Caco-2 (cell line): ENCODE measurements at regions not wholly inside any gene's neighbourhood (a gene's known extent, or its start where the extent isn't known, plus 50 kb on each side); places are given as distances from the start of the nearest gene placed in this dataset.

ENCODE experiments used
- BruUV-seq: library from RNA; stranded (reverse); fragments of 400-500 nt; replicated peaks from 2 replicates; lab custom pipeline; 2021; lab: Mats Ljungman, UMichigan
- CTCF ChIA-PET: fragments of 300-600 bp; sonication (Branson Sonifier 250); formaldehyde crosslinking; loops from one replicate; lab custom pipeline; 2022; ENCODE audit warnings: antibody characterized with exemption; lab: Charles Lee
- POLR2A ChIA-PET: fragments of 300-600 bp; sonication (Branson Sonifier 250); formaldehyde crosslinking; loops from one replicate; lab custom pipeline; 2022; ENCODE audit warnings: antibody characterized with exemption; lab: Charles Lee
- DNase-seq, 2 experiments: peaks; one replicate each; pipeline versions ENCODE4 v3.0.0 to v3.0.0-alpha.2; 2020 to 2022
- H3K27me3 ChIP-seq: replicated peaks from 2 replicates; pipeline ENCODE4 v1.6.0; 2011; ENCODE audit warnings: low read length; ENCODE audit not compliant: control insufficient read depth, insufficient read depth
- H3K36me3 ChIP-seq: 2 replicates; pipeline ENCODE4 v1.5.1; 2011; ENCODE audit warnings: low read length; ENCODE audit not compliant: control insufficient read depth, insufficient read depth
- H3K4me1 ChIP-seq: fragments of 250-450 bp; sonication (Bioruptor Pico); 2 replicates; pipeline ENCODE4 v1.5.1; 2020; ENCODE audit warnings: mild to moderate bottlenecking
- H3K4me3 ChIP-seq: 2 replicates; pipeline ENCODE4 v1.5.1; 2011; ENCODE audit warnings: low read depth, mild to moderate bottlenecking, control low read depth, low read length
- H3K9me3 ChIP-seq: fragments of 250-450 bp; sonication (Bioruptor Pico); 2 replicates; pipeline ENCODE4 v1.5.1; 2020; ENCODE audit warnings: mild to moderate bottlenecking, moderate library complexity
- H3K27ac Mint-ChIP-seq: one replicate; pipeline ENCODE4 v1.8.0; 2022; ENCODE audit warnings: mixed read lengths; ENCODE audit not compliant: unreplicated experiment
- H3K27me3 Mint-ChIP-seq: one replicate; pipeline ENCODE4 v1.8.0; 2022; ENCODE audit warnings: mixed read lengths; ENCODE audit not compliant: insufficient read depth, unreplicated experiment
- H3K36me3 Mint-ChIP-seq: one replicate; pipeline ENCODE4 v1.8.0; 2022; ENCODE audit warnings: mild to moderate bottlenecking, mixed read lengths; ENCODE audit not compliant: insufficient read depth, unreplicated experiment
- H3K4me1 Mint-ChIP-seq: one replicate; pipeline ENCODE4 v1.8.0; 2022; ENCODE audit warnings: low read depth, mixed read lengths; ENCODE audit not compliant: unreplicated experiment
- H3K4me3 Mint-ChIP-seq: one replicate; pipeline ENCODE4 v1.8.0; 2022; ENCODE audit warnings: mild to moderate bottlenecking, moderate library complexity, mixed read lengths; ENCODE audit not compliant: unreplicated experiment
- H3K9me3 Mint-ChIP-seq: one replicate; pipeline ENCODE4 v1.8.0; 2022; ENCODE audit warnings: mixed read lengths; ENCODE audit not compliant: unreplicated experiment
- intact Hi-C: fragments of 100-400 bp; cut with micrococcal nuclease; formaldehyde crosslinking; loops from one replicate; pipeline ENCODE4 v1.10.0; 2022; ENCODE audit not compliant: unreplicated experiment
- TF ChIP-seq, protein P1 (sequence below), 2 experiments: fragments of 200-600 bp in 1 of 2; IDR thresholded peaks; 1 replicate in 1 of 2; 2 replicates in 1 of 2; pipeline versions ENCODE4 v1.5.1 to v1.8.0; 2011 to 2022; ENCODE audit warnings: antibody characterized with exemption in 1 of 2, control low read depth in 1 of 2, inconsistent platforms in 1 of 2, low read depth in 1 of 2, low read length in 1 of 2, mild to moderate bottlenecking in 1 of 2, moderate library complexity in 1 of 2; ENCODE audit not compliant: insufficient read depth in 1 of 2, severe bottlenecking in 1 of 2, unreplicated experiment in 1 of 2

DNA sequence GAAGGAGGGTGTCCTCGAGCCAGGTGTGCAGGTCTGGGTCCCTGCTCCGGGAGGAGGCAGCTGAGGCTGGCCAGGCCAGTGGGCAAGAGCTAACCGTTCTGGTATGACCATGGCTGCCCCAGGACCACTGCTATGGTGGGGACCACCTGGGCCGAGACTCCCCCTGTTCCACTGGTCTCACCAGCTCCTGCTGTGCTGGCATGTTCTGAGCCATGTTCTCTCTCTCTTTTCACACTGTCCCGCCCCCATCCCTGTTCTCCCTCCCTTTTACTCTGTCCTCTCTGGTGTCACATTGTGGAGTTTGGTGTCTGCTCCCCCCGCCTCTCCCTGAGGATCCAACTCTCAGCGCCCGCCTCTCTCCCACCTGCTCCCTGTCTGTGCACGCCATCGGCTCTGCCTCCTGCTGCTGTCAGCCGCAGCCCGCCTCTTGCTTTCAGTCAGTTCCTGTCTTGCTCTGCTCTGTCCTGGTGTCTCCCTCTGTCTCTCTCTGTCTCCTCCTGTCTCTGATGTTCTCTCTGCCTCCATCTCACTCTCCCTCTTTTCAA is 66.4 kb downstream of the LRRC32 start:
- Mint-ChIP-seq H3K9me3 (peaks cover 26% of the 10 kb centered on the region), H3K27me3 (no peaks in the 10 kb centered on the region), H3K4me1 (no peaks in the 10 kb centered on the region), H3K27ac (no peak overlapping the region), H3K4me3 (no peak overlapping the region), H3K36me3 (no peaks in the 10 kb centered on the region)
- peaks cover 12% of the 10 kb centered on the region for H3K9me3 ChIP-seq
- no peaks in the 10 kb centered on the region for H3K36me3 ChIP-seq
- no peaks in the 10 kb centered on the region for H3K4me1 ChIP-seq
- intact Hi-C loops, result no loop called here
- TF ChIP-seq, protein P1, sequence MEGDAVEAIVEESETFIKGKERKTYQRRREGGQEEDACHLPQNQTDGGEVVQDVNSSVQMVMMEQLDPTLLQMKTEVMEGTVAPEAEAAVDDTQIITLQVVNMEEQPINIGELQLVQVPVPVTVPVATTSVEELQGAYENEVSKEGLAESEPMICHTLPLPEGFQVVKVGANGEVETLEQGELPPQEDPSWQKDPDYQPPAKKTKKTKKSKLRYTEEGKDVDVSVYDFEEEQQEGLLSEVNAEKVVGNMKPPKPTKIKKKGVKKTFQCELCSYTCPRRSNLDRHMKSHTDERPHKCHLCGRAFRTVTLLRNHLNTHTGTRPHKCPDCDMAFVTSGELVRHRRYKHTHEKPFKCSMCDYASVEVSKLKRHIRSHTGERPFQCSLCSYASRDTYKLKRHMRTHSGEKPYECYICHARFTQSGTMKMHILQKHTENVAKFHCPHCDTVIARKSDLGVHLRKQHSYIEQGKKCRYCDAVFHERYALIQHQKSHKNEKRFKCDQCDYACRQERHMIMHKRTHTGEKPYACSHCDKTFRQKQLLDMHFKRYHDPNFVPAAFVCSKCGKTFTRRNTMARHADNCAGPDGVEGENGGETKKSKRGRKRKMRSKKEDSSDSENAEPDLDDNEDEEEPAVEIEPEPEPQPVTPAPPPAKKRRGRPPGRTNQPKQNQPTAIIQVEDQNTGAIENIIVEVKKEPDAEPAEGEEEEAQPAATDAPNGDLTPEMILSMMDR (IDR thresholded peaks at IDR 0.05; ENCODE audit: insufficient read depth in 1 of 2, low read depth in 1 of 2, low read length in 1 of 2, severe bottlenecking in 1 of 2, unreplicated experiment in 1 of 2), result no peak
- no peak overlapping the region for H3K4me3 ChIP-seq
- BruUV-seq, result no TSS peak
- ChIA-PET POLR2A (no interaction called here), CTCF (interaction anchor here (0.6 kb wide), 1 partner anchor 14 kb away, joined by 3 read pairs; no protein-coding TSS in a partner anchor)
- no peak for DNase-seq
- H3K27me3 ChIP-seq, result no peaks in the 10 kb centered on the region

DNA sequence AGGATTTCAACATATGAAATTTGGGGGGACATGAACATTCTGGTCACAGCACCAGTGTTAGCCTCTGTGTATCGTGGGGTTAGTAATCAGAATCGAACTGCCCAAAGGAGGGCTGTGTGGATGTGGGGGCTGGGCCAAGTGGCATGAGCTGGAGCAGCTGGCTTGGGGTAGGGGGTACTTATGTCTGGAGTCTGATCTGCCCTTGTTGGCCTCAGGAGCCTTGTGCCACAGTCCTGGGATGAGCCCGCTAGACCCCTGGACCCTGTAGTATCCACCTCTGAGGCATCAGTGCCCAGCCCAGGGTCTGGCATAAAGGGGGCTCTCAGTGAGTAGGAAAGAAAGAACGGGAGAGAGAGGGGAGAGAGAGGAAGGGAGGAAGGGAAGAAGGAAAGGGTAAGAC is 67.3 kb downstream of the LRRC32 start:
- TF ChIP-seq, protein P1 (IDR thresholded peaks at IDR 0.05; ENCODE audit: insufficient read depth in 1 of 2, low read depth in 1 of 2, low read length in 1 of 2, severe bottlenecking in 1 of 2, unreplicated experiment in 1 of 2), result no peak
- no peak for DNase-seq
- CTCF ChIA-PET, result no interaction called here
- H3K9me3 ChIP-seq, result peaks cover 12% of the 10 kb centered on the region
- POLR2A ChIA-PET, result no interaction called here
- Mint-ChIP-seq H3K4me3 (no peak overlapping the region), H3K27ac (no peak overlapping the region), H3K36me3 (no peaks in the 10 kb centered on the region), H3K9me3 (peaks cover 26% of the 10 kb centered on the region), H3K4me1 (no peaks in the 10 kb centered on the region), H3K27me3 (no peaks in the 10 kb centered on the region)
- no peak overlapping the region for H3K4me3 ChIP-seq
- no TSS peak for BruUV-seq
- intact Hi-C loops, result no loop called here
- H3K36me3 ChIP-seq, result no peaks in the 10 kb centered on the region
- H3K27me3 ChIP-seq, result no peaks in the 10 kb centered on the region
- H3K4me1 ChIP-seq, result no peaks in the 10 kb centered on the region
